Stimulated activated CD8-positive, alpha-beta memory T cell treated with anti-CD3 and anti-CD28 coated beads, Interleukin-15, amount 100 ng/mL, for 48 hours (primary cell): ENCODE measurements at regions not wholly inside any gene's neighbourhood (a gene's known extent, or its start where the extent isn't known, plus 50 kb on each side); places are given as distances from the start of the nearest gene placed in this dataset.

Experiments
- DNase-seq, 2 donors: peaks; one replicate each; pipeline ENCODE4 v3.0.0-alpha.2; 2020; ENCODE audit warnings: low read depth in 2 of 2

GRCh38 chr7:33850768-33851167 lies 54.6 kb upstream of the BMPER start:
- no peak for DNase-seq

GRCh38 chr7:33852838-33853237 lies 52.5 kb upstream of the BMPER start:
- DNase-seq = no peak

GRCh38 chr7:33853361-33854062 lies 51.8 kb upstream of the BMPER start:
- DNase-seq = no peak

- DNase-seq = no peak
Measured at GRCh38 chr7:33854178-33854577, 51.2 kb upstream of the BMPER start.

- no peak for DNase-seq
Measured at GRCh38 chr7:33854801-33855350, 50.5 kb upstream of the BMPER start.
